Astrocyte (in vitro differentiated cells and primary cell): ENCODE measurements at regions not wholly inside any gene's neighbourhood (a gene's known extent, or its start where the extent isn't known, plus 50 kb on each side); places are given as distances from the start of the nearest gene placed in this dataset.

Source experiments
- EZH2 ChIP-seq: IDR thresholded peaks from 2 replicates; pipeline ENCODE4 v1.6.1; 2012; ENCODE audit warnings: mild to moderate bottlenecking, low read length, inconsistent platforms; ENCODE audit not compliant: insufficient read depth
- TF ChIP-seq, protein P1 (sequence below): IDR thresholded peaks from 2 replicates; pipeline ENCODE4 v1.5.1; 2011; ENCODE audit warnings: low read depth, mild to moderate bottlenecking, inconsistent platforms, low read length, moderate library complexity; ENCODE audit not compliant: insufficient read depth

DNA sequence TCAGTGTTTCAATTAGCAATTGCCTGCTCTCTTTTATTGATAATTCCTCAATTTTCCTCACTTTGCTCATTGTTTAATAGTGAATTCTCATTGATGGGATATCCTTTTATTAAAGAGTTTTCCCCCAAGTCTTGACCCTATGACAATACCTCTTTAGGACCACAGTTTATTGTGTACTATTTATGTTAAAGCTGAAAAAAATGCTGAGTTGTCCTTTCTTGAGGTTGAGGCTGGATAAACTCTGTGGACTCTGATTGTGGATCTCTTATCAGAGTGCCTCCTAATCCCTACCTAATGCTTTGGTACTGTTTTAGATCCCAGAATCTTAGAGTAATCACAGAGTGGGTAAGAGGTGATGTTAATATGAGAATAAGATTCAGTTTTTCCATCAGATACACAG, 416.3 kb upstream of the GBE1 start:
- TF ChIP-seq, protein P1, sequence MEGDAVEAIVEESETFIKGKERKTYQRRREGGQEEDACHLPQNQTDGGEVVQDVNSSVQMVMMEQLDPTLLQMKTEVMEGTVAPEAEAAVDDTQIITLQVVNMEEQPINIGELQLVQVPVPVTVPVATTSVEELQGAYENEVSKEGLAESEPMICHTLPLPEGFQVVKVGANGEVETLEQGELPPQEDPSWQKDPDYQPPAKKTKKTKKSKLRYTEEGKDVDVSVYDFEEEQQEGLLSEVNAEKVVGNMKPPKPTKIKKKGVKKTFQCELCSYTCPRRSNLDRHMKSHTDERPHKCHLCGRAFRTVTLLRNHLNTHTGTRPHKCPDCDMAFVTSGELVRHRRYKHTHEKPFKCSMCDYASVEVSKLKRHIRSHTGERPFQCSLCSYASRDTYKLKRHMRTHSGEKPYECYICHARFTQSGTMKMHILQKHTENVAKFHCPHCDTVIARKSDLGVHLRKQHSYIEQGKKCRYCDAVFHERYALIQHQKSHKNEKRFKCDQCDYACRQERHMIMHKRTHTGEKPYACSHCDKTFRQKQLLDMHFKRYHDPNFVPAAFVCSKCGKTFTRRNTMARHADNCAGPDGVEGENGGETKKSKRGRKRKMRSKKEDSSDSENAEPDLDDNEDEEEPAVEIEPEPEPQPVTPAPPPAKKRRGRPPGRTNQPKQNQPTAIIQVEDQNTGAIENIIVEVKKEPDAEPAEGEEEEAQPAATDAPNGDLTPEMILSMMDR = no peak
- TF ChIP-seq EZH2 = no peak
